SK-N-SH (cell line): ENCODE measurements at regions not wholly inside any gene's neighbourhood (a gene's known extent, or its start where the extent isn't known, plus 50 kb on each side); places are given as distances from the start of the nearest gene placed in this dataset.

Source experiments
- CTCF ChIA-PET: fragments of 300-600, 350-600 bp; formaldehyde crosslinking; extraction: SDS; loops from one replicate; lab custom pipeline; 2021; lab: Yijun Ruan, JAX
- POLR2A ChIA-PET: fragments of 350-600 bp; sonication (Branson Sonifier 250); formaldehyde crosslinking; extraction: SDS; loops from one replicate; lab custom pipeline; 2020; ENCODE audit warnings: antibody characterized with exemption, inconsistent platforms; lab: Yijun Ruan, JAX
- DNase-seq: peaks from one replicate; pipeline ENCODE4 v3.0.0; 2012
- H2AFZ ChIP-seq: fragments of 200-600 bp; sonication (generic); 2 replicates; pipeline ENCODE4 v1.8.1; 2016; ENCODE audit warnings: antibody characterized with exemption, mild to moderate bottlenecking, low read depth
- H3F3A ChIP-seq: fragments of 200-600 bp; sonication (generic); replicated peaks from 2 replicates; pipeline ENCODE3; 2016; ENCODE audit warnings: antibody characterized with exemption, mild to moderate bottlenecking; ENCODE audit not compliant: insufficient read depth
- H3K27ac ChIP-seq, 2 experiments: fragments of 200-500 bp in 1 of 2; fragments of 200-600 bp in 1 of 2; sonication (Bioruptor generic) in 1 of 2; sonication (generic), shearing (Covaris generic) in 1 of 2; 2 replicates each; pipeline versions ENCODE4 v1.5.1 to v1.6.1; 2014 to 2016; ENCODE audit warnings: low read depth in 2 of 2, inconsistent platforms in 1 of 2, low read length in 1 of 2, mild to moderate bottlenecking in 1 of 2, mixed read lengths in 1 of 2
- H3K27me3 ChIP-seq: fragments of 200-600 bp; sonication (generic), shearing (Covaris generic); 2 replicates; pipeline ENCODE4 v1.6.1; 2016; ENCODE audit warnings: mixed run types; ENCODE audit not compliant: insufficient read depth
- H3K36me3 ChIP-seq, 2 experiments: fragments of 200-500 bp in 1 of 2; fragments of 200-600 bp in 1 of 2; sonication (Bioruptor generic) in 1 of 2; sonication (generic) in 1 of 2; replicated peaks in 1 of 2; 2 replicates each; pipeline versions ENCODE3 to v1.5.1; 2014 to 2016; ENCODE audit warnings: low read length in 1 of 2, mild to moderate bottlenecking in 1 of 2; ENCODE audit not compliant: insufficient read depth in 2 of 2, control insufficient read depth in 1 of 2
- H3K4me1 ChIP-seq, 2 experiments: fragments of 200-500 bp in 1 of 2; fragments of 200-600 bp in 1 of 2; sonication (Bioruptor generic) in 1 of 2; sonication (generic), shearing (Covaris generic) in 1 of 2; 2 replicates each; pipeline versions ENCODE4 v1.5.1 to v1.6.1; 2014 to 2016; ENCODE audit warnings: low read depth in 1 of 2, low read length in 1 of 2, mixed run types in 1 of 2; ENCODE audit not compliant: insufficient read depth in 2 of 2, control insufficient read depth in 1 of 2
- H3K4me2 ChIP-seq: fragments of 200-600 bp; sonication (generic), shearing (Covaris generic); 2 replicates; pipeline ENCODE4 v1.6.1; 2017; ENCODE audit warnings: mixed run types
- H3K4me3 ChIP-seq, 2 experiments: fragments of 200-500 bp in 1 of 2; fragments of 200-600 bp in 1 of 2; sonication (Bioruptor generic) in 1 of 2; sonication (generic), shearing (Covaris generic) in 1 of 2; 2 replicates each; pipeline versions ENCODE4 v1.5.1 to v1.8.1; 2014 to 2016; ENCODE audit warnings: low read depth in 2 of 2, inconsistent platforms in 1 of 2, low read length in 1 of 2, mild to moderate bottlenecking in 1 of 2, mixed read lengths in 1 of 2, moderate library complexity in 1 of 2
- H3K79me2 ChIP-seq: fragments of 200-600 bp; sonication (generic); 2 replicates; pipeline ENCODE4 v1.8.1; 2017; ENCODE audit warnings: mild to moderate bottlenecking; ENCODE audit not compliant: insufficient read depth
- H3K9ac ChIP-seq: fragments of 200-600 bp; sonication (generic); 2 replicates; pipeline ENCODE4 v1.6.1; 2017; ENCODE audit warnings: mixed run types
- H3K9me2 ChIP-seq: fragments of 200-600 bp; sonication (generic); 2 replicates; pipeline ENCODE4 v1.6.1; 2017; ENCODE audit warnings: mixed run types
- H3K9me3 ChIP-seq: fragments of 200-600 bp; sonication (generic); 2 replicates; pipeline ENCODE4 v1.6.1; 2017; ENCODE audit warnings: mixed run types, mild to moderate bottlenecking, moderate library complexity
- H4K20me1 ChIP-seq: fragments of 200-600 bp; sonication (generic); 2 replicates; pipeline ENCODE4 v1.6.1; 2017; ENCODE audit warnings: mild to moderate bottlenecking, mixed run types; ENCODE audit not compliant: insufficient read depth
- CTCF ChIP-seq: fragments of 200-600 bp; sonication (generic); IDR thresholded peaks from 2 replicates; pipeline ENCODE4 v1.6.1; 2017; ENCODE audit warnings: antibody characterized with exemption, mild to moderate bottlenecking, moderate library complexity
- EP300 ChIP-seq, 2 experiments: IDR thresholded peaks; 2 replicates each; pipeline versions ENCODE4 v1.4.0 to v1.6.1; 2012; ENCODE audit warnings: borderline replicate concordance in 1 of 2, low read depth in 1 of 2, low read length in 1 of 2
- FOXJ3 ChIP-seq: sonication (generic); formaldehyde crosslinking; IDR thresholded peaks from 2 replicates; pipeline ENCODE4 v1.5.1; 2020; ENCODE audit warnings: mild to moderate bottlenecking, missing genetic modification reagents
- GABPA ChIP-seq: IDR thresholded peaks from 2 replicates; pipeline ENCODE4 v1.4.0; 2012; ENCODE audit warnings: low read depth, mild to moderate bottlenecking
- MXI1 ChIP-seq: IDR thresholded peaks from 2 replicates; pipeline ENCODE4 v1.6.1; 2012; ENCODE audit warnings: mild to moderate bottlenecking, low read depth, low read length, improper control_type of control experiment
- RAD21 ChIP-seq: IDR thresholded peaks from 2 replicates; pipeline ENCODE4 v1.6.1; 2012; ENCODE audit warnings: mild to moderate bottlenecking, low read length
- RCOR1 ChIP-seq: fragments of 150-350 bp; IDR thresholded peaks from 2 replicates; pipeline ENCODE4 v1.6.1; 2017; ENCODE audit warnings: antibody characterized with exemption, low read length
- SMC3 ChIP-seq: IDR thresholded peaks from 2 replicates; pipeline ENCODE4 v1.6.1; 2012; ENCODE audit warnings: low read depth, low read length, improper control_type of control experiment
- TCF12 ChIP-seq: IDR thresholded peaks from 2 replicates; pipeline ENCODE4 v1.4.0; 2012
- YY1 ChIP-seq: IDR thresholded peaks from 2 replicates; pipeline ENCODE4 v1.4.0; 2012; ENCODE audit warnings: low read depth, mild to moderate bottlenecking
- ZBTB33 ChIP-seq: IDR thresholded peaks from 2 replicates; pipeline ENCODE4 v1.4.0; 2012; ENCODE audit warnings: low read depth, borderline replicate concordance
- WGBS: methylation state at CpG from one replicate; pipeline ENCODE4 v1.1.6; 2017; ENCODE audit warnings: low lambda C conversion rate; 5-methylcytosine and 5-hydroxymethylcytosine counted together

GRCh38 chr9:13629067-13629466 lies 349.6 kb upstream of the MPDZ start:
- 53% methylated on average over 4 of the region's 4 CpGs for WGBS
- H4K20me1 ChIP-seq = no peaks in the 10 kb centered on the region

DNA sequence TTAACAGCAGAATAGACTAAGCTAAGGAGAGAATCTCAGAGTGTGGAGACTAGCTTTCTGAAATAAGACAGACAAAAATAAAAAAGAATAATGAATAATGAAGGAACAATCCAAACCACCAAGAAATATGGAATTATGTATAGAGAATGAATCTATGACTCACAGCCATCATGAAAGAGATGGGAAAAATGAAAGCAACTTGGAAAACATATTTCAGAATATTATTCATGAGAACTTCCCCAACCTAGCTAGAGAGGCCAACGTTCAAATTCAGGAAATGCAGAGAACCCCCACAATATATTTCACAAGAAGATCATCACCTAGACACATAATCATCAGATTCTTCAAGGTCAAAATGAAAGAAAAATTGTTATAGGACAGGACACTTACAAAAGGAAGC lies 349.0 kb upstream of the MPDZ start:
- Histone ChIP-seq H3K79me2 (no peaks in the 10 kb centered on the region), H3K4me1 (no peaks in the 10 kb centered on the region), H3K36me3 (no peaks in the 10 kb centered on the region), H3K9me3 (no peaks in the 10 kb centered on the region), H3K27ac (no peak overlapping the region), H3K4me2 (no peak overlapping the region), H2AFZ (no peak overlapping the region), H3K27me3 (no peaks in the 10 kb centered on the region), H3K9ac (no peak overlapping the region), H3K9me2 (no peaks in the 10 kb centered on the region), H3K4me3 (no peak overlapping the region), H3F3A (no peaks in the 10 kb centered on the region), H4K20me1 (no peaks in the 10 kb centered on the region)
- 10% methylated on average over 1 of the region's 1 CpG for WGBS
- no peak for DNase-seq
- ChIA-PET CTCF (no interaction called here), POLR2A (no interaction called here)
- TF ChIP-seq CTCF = no peak

More at GRCh38 chr9:13629067-13629466, 349.6 kb upstream of the MPDZ start:
- TF ChIP-seq ZBTB33 (no peak), TCF12 (no peak), SMC3 (no peak), RAD21 (no peak), RCOR1 (no peak), EP300 (IDR thresholded peaks at IDR 0.05; ENCODE audit: borderline replicate concordance in 1 of 2, low read depth in 1 of 2, low read length in 1 of 2) (no peak), CTCF (no peak), MXI1 (no peak), FOXJ3 (CRISPR knock-in tag) (no peak), YY1 (no peak), GABPA (no peak)
- H3K9me3 ChIP-seq = no peaks in the 10 kb centered on the region
- no peaks in the 10 kb centered on the region for H3K36me3 ChIP-seq
- no peaks in the 10 kb centered on the region for H3K27me3 ChIP-seq
- H3K9me2 ChIP-seq = no peaks in the 10 kb centered on the region
- H3K4me2 ChIP-seq = no peak overlapping the region
- H3K4me1 ChIP-seq = no peaks in the 10 kb centered on the region
- H3K79me2 ChIP-seq = no peaks in the 10 kb centered on the region
- no peak overlapping the region for H3K27ac ChIP-seq
- no peak overlapping the region for H3K4me3 ChIP-seq
- H2AFZ ChIP-seq = no peak overlapping the region
- POLR2A ChIA-PET = no interaction called here
- no peaks in the 10 kb centered on the region for H3F3A ChIP-seq
- CTCF ChIA-PET = no interaction called here
- no peak for DNase-seq
- no peak overlapping the region for H3K9ac ChIP-seq
